MCF 10A (cell line): ENCODE measurements at regions not wholly inside any gene's neighbourhood (a gene's known extent, or its start where the extent isn't known, plus 50 kb on each side); places are given as distances from the start of the nearest gene placed in this dataset.
"Not testable (repeated sequence)": the region's sequence is repeated elsewhere in the genome, so short reads cannot be mapped to it uniquely, and the experiment has no call there.

Source experiments
- BruUV-seq: library from RNA; stranded (reverse); fragments of 400-500 nt; replicated peaks from 2 replicates; lab custom pipeline; 2021; lab: Mats Ljungman, UMichigan
- CTCF ChIA-PET: fragments of 300-600 bp; sonication (Branson Sonifier 250); formaldehyde crosslinking; extraction: SDS; loops from one replicate; lab custom pipeline; 2021; ENCODE audit warnings: antibody characterized with exemption, inconsistent platforms; lab: Yijun Ruan, JAX
- POLR2A ChIA-PET: fragments of 300-600, 350-650 bp; sonication (Branson Sonifier 250); formaldehyde crosslinking; extraction: SDS; loops from one replicate; lab custom pipeline; 2020; ENCODE audit warnings: antibody characterized with exemption, inconsistent platforms; lab: Yijun Ruan, JAX
- DNase-seq: peaks from one replicate; pipeline ENCODE4 v3.0.0-alpha.2; 2018; ENCODE audit not compliant: unreplicated experiment
- H3K27ac Mint-ChIP-seq: one replicate; pipeline ENCODE4 v1.8.0; 2022; ENCODE audit warnings: mild to moderate bottlenecking, low read depth, mixed read lengths; ENCODE audit not compliant: unreplicated experiment
- H3K27me3 Mint-ChIP-seq: one replicate; pipeline ENCODE4 v1.8.0; 2022; ENCODE audit warnings: mixed read lengths; ENCODE audit not compliant: insufficient read depth, unreplicated experiment
- H3K36me3 Mint-ChIP-seq: one replicate; pipeline ENCODE4 v1.8.0; 2022; ENCODE audit warnings: mild to moderate bottlenecking, moderate library complexity, mixed read lengths; ENCODE audit not compliant: insufficient read depth, unreplicated experiment
- H3K4me1 Mint-ChIP-seq: one replicate; pipeline ENCODE4 v1.8.0; 2022; ENCODE audit warnings: mixed read lengths; ENCODE audit not compliant: insufficient read depth, unreplicated experiment
- H3K4me3 Mint-ChIP-seq: one replicate; pipeline ENCODE4 v1.8.0; 2022; ENCODE audit warnings: mild to moderate bottlenecking, moderate library complexity, mixed read lengths; ENCODE audit not compliant: unreplicated experiment
- H3K9me3 Mint-ChIP-seq: one replicate; pipeline ENCODE4 v1.8.0; 2022; ENCODE audit warnings: mixed read lengths; ENCODE audit not compliant: unreplicated experiment
- intact Hi-C: fragments of 100-400 bp; cut with micrococcal nuclease; formaldehyde crosslinking; loops from 2 replicates; pipeline ENCODE4 v1.14.1; 2022
- TF ChIP-seq, protein P1 (sequence below): fragments of 200-600 bp; IDR thresholded peaks from one replicate; pipeline ENCODE4 v1.8.0; 2022; ENCODE audit warnings: antibody characterized with exemption, mild to moderate bottlenecking; ENCODE audit not compliant: unreplicated experiment

DNA sequence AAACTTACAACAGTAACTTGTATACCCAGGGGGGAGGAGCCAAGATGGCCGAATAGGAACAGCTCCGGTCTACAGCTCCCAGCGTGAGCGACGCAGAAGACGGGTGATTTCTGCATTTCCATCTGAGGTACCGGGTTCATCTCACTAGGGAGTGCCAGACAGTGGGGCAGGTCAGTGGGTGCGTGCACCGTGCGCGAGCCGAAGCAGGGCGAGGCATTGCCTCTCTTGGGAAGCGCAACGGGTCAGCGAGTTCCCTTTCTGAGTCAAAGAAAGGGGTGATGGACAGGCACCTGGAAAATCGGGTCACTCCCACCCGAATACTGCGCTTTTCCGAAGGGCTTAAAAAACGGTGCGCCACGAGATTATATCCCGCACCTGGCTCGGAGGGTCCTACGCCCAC lies 278.8 kb downstream of the FAM47B start:
- CTCF ChIA-PET, H3K4me1 Mint-ChIP-seq, H3K9me3 Mint-ChIP-seq, H3K4me3 Mint-ChIP-seq, H3K27ac Mint-ChIP-seq, POLR2A ChIA-PET, BruUV-seq, H3K36me3 Mint-ChIP-seq, intact Hi-C loops, DNase-seq: not testable (repeated sequence)
- peaks cover 58% of the 10 kb centered on the region for H3K27me3 Mint-ChIP-seq

DNA sequence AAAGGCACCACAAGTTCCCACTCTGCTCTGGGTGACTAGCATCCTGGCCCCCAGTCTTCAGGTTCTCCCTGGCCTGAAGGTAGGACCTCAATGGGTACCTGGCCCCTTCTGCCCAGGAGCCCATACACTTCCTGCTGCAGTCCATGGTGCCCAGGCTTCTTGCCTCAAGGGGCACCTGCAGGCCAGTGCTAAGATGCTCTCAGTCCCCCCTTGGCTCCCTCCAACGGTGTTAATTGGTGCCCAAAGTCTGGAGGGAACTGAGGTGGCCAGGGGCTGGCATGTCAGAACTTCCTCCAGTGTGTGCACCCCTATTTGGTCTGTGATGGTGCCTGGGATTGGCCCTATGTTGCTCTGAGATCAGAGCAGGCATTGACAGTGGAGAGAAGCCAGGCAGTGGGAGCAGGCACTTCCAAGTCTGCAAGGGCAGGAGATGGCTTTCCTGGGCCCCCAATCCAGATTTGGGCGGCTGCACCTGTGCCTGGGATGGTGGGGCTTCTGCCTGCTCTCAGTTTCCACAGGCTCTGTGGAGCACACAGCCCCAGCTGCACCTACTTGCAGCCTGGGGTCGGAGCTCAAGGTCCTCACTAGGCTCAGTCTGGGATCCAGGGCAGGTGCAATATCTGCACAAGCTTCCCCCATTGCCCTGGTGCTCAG lies 301.6 kb downstream of the FAM47B start:
- Mint-ChIP-seq H3K36me3 (no peaks in the 10 kb centered on the region), H3K4me3 (no peak overlapping the region), H3K27me3 (peaks cover 35% of the 10 kb centered on the region), H3K4me1 (no peaks in the 10 kb centered on the region), H3K9me3 (no peaks in the 10 kb centered on the region), H3K27ac (no peak overlapping the region)
- BruUV-seq = no TSS peak
- ChIA-PET POLR2A (no interaction called here), CTCF (no interaction called here)
- TF ChIP-seq, protein P1, sequence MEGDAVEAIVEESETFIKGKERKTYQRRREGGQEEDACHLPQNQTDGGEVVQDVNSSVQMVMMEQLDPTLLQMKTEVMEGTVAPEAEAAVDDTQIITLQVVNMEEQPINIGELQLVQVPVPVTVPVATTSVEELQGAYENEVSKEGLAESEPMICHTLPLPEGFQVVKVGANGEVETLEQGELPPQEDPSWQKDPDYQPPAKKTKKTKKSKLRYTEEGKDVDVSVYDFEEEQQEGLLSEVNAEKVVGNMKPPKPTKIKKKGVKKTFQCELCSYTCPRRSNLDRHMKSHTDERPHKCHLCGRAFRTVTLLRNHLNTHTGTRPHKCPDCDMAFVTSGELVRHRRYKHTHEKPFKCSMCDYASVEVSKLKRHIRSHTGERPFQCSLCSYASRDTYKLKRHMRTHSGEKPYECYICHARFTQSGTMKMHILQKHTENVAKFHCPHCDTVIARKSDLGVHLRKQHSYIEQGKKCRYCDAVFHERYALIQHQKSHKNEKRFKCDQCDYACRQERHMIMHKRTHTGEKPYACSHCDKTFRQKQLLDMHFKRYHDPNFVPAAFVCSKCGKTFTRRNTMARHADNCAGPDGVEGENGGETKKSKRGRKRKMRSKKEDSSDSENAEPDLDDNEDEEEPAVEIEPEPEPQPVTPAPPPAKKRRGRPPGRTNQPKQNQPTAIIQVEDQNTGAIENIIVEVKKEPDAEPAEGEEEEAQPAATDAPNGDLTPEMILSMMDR = no peak
- intact Hi-C loops = no loop called here
- DNase-seq = no peak

DNA sequence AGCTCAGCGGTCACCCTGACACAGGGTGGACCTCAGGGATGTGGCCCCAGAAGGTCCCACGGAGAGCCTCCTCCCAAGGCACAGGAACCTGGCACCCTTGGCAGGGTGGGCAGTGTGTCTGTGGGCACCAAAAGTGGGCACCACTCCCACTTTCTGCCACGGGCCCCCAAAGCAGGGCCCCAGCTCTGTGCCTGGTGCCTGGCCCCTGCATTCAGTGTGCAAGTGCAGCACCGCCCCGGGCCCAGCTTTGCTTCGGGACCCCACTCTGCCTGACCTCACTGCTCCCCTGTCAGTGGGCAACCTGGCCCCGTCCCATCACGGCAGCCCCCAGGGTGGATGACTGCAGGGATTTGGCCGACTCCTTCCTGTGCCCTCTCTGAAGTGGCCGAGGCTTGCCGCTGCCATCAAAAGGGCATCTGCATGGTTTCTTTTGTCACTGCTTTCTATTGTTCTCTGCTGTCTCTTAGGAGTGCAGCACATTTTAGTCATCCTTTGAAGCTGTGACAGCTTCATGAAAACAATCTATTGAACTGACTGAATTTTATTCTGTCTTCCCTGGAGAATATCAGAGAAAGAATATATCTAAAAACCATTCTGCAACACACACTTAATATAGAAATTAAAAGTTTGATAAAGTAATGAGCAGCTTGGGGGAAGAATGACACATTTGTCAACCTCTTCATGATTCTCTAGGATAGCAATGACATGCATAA lies 302.4 kb downstream of the FAM47B start:
- no peak overlapping the region for H3K27ac Mint-ChIP-seq
- H3K4me3 Mint-ChIP-seq = no peak overlapping the region
- H3K9me3 Mint-ChIP-seq = no peaks in the 10 kb centered on the region
- no TSS peak for BruUV-seq
- no peak for DNase-seq
- CTCF ChIA-PET = no interaction called here
- no peaks in the 10 kb centered on the region for H3K4me1 Mint-ChIP-seq
- intact Hi-C loops = no loop called here
- TF ChIP-seq, protein P1 = no peak
- POLR2A ChIA-PET = no interaction called here
- no peaks in the 10 kb centered on the region for H3K36me3 Mint-ChIP-seq
- H3K27me3 Mint-ChIP-seq = peaks cover 39% of the 10 kb centered on the region

DNA sequence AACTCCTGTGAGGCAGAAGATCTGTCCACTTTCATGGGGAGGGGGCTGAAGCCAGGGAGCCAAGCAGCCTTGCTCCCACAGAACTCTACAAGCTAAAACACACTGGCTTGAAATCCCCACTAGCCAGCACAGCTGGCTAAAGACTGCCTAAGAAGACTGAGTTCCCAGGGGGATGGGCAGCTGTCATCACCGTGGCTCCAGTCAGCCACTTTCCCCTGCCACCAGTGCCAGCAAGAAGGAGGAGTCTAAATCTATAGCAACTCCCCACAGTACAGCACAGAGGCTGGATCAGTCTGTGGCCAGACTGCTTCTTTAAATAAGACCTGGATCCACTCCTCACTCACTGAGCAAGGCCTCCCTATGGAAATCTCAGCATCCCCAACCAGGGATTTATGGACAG lies 308.6 kb downstream of the FAM47B start:
- Mint-ChIP-seq H3K27ac (no peak overlapping the region), H3K4me3 (no peak overlapping the region), H3K4me1 (no peaks in the 10 kb centered on the region), H3K9me3 (no peaks in the 10 kb centered on the region), H3K36me3 (no peaks in the 10 kb centered on the region), H3K27me3 (peaks cover 50% of the 10 kb centered on the region)
- ChIA-PET CTCF (no interaction called here), POLR2A (no interaction called here)
- TF ChIP-seq, protein P1 = no peak
- no TSS peak for BruUV-seq
- no peak for DNase-seq
- intact Hi-C loops = no loop called here
